Lung (tissue), 11 donors: ENCODE measurements at regions not wholly inside any gene's neighbourhood (a gene's known extent, or its start where the extent isn't known, plus 50 kb on each side); places are given as distances from the start of the nearest gene placed in this dataset.

ENCODE experiments used
- ATAC-seq: fragments of 200-7000 bp; cut with Tn5 transposase; one replicate; pipeline ENCODE4 v1.9.1; 2020; ENCODE audit warnings: moderate number of reproducible peaks; ENCODE audit not compliant: insufficient read depth, low FRiP score
- DNase-seq, 3 donors: peaks; one replicate each; pipeline ENCODE4 v3.0.0-alpha.2; 2013 to 2017
- H3K27ac ChIP-seq, 2 donors: one replicate each; pipeline ENCODE4 v1.5.1; 2013; ENCODE audit warnings: mild to moderate bottlenecking in 2 of 2, moderate library complexity in 2 of 2, control low read depth in 1 of 2, inconsistent platforms in 1 of 2, low read depth in 1 of 2, low read length in 1 of 2
- H3K27me3 ChIP-seq, 3 donors: one replicate each; pipeline ENCODE4 v1.5.1; 2013; ENCODE audit warnings: low read length in 2 of 3; ENCODE audit not compliant: control insufficient read depth in 3 of 3, insufficient read depth in 3 of 3
- H3K36me3 ChIP-seq, 4 donors: one replicate each; pipeline ENCODE4 v1.5.1; 2013; ENCODE audit warnings: low read length in 4 of 4, mild to moderate bottlenecking in 1 of 4, moderate library complexity in 1 of 4; ENCODE audit not compliant: control insufficient read depth in 4 of 4, insufficient read depth in 4 of 4
- H3K4me1 ChIP-seq, 5 donors: one replicate each; pipeline ENCODE4 v1.5.1; 2013; ENCODE audit warnings: low read length in 5 of 5, mild to moderate bottlenecking in 2 of 5, moderate library complexity in 1 of 5; ENCODE audit not compliant: control insufficient read depth in 5 of 5, insufficient read depth in 5 of 5
- H3K4me3 ChIP-seq: one replicate; pipeline ENCODE4 v1.5.1; 2013; ENCODE audit warnings: mild to moderate bottlenecking, control low read depth, moderate library complexity
- H3K9ac ChIP-seq, 2 donors: one replicate each; pipeline ENCODE4 v1.5.1; 2013; ENCODE audit warnings: low read length in 2 of 2, control low read depth in 1 of 2; ENCODE audit not compliant: insufficient read depth in 1 of 2
- H3K9me3 ChIP-seq, 4 donors: one replicate each; pipeline ENCODE4 v1.5.1; 2013; ENCODE audit warnings: low read length in 3 of 4, mild to moderate bottlenecking in 1 of 4, moderate library complexity in 1 of 4; ENCODE audit not compliant: control insufficient read depth in 4 of 4, insufficient read depth in 3 of 4
- WGBS, 2 donors: extraction: QIAGEN DNeasy Blood & Tissue Kit; methylation state at CpG; one replicate each; pipeline ENCODE4 v1.1.7; 2013; 5-methylcytosine and 5-hydroxymethylcytosine counted together
- TF ChIP-seq, protein P1 (sequence below): IDR thresholded peaks from 2 replicates; pipeline ENCODE4 v1.5.1; 2012; ENCODE audit warnings: mild to moderate bottlenecking; ENCODE audit errors: control extremely low read depth, extremely low read depth
- donor health status: control.
- donor health status: control.
- donor health status: Bipolar disorder and iron deficiency.
- donor health status: healthy.
- donor health status: DM: yes; HTN: yes; CAD: no.

DNA sequence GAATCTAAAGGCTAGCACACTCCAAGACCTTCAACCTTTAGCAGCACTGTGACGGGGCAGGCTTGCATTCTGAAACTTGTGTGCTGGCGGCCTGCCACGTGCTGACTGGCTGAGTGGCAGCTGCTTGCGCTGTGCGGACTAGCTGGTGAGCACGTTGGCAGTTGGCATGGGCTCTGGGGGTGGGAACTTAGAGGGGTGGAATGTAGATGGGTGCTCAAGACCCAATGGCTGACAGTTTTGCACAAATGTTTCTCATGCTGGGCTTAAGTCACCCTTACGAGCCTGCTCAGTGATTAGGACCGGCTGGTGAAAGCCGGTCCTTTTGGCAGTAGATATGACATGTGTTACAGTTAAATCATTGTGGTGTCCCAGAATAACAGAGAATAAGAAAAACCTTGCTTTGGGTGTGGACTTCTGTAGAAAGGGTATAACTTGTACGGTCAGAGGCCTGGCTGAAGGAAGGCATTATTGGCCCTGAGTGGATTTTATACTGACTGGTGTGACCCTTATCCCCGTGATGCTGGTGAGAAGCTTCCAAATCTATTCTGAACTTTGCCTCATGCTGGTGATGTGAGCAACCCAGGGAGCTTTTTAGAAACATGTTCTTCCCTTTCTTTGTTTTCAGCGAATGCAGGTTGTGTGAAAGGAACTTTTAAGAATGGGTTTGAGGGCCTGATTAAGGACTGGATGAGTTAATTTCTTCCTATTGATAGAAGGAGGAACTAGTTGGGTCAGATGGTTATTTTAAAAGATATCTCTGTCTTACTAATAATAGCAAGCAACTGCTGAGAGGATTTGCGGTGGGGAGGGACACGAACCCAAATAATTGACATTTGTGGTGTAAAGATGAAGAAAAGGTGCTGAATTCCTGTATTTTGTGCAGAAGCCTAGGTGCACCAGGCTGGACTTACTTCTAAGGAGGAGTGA lies 107.4 kb upstream of the SLC4A4 start:
- H3K27me3 ChIP-seq: no peaks in the 10 kb centered on the region
- ATAC-seq (peak; percentile 75), DNase-seq (peak; percentile 92 to 94 (median 93))
- H3K27ac ChIP-seq: peak overlapping the region; percentile 15 to 84
- TF ChIP-seq, protein P1, sequence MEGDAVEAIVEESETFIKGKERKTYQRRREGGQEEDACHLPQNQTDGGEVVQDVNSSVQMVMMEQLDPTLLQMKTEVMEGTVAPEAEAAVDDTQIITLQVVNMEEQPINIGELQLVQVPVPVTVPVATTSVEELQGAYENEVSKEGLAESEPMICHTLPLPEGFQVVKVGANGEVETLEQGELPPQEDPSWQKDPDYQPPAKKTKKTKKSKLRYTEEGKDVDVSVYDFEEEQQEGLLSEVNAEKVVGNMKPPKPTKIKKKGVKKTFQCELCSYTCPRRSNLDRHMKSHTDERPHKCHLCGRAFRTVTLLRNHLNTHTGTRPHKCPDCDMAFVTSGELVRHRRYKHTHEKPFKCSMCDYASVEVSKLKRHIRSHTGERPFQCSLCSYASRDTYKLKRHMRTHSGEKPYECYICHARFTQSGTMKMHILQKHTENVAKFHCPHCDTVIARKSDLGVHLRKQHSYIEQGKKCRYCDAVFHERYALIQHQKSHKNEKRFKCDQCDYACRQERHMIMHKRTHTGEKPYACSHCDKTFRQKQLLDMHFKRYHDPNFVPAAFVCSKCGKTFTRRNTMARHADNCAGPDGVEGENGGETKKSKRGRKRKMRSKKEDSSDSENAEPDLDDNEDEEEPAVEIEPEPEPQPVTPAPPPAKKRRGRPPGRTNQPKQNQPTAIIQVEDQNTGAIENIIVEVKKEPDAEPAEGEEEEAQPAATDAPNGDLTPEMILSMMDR: no peak
- WGBS, 2 donors: 53 to 71% methylated on average over 14 of the region's 14 CpGs
- peak overlapping the region in 1 of 2 donors; percentile 40 for H3K9ac ChIP-seq
- H3K36me3 ChIP-seq: no peaks in the 10 kb centered on the region
- no peaks in the 10 kb centered on the region for H3K9me3 ChIP-seq
- peaks cover 4 to 67% (median 42%) of the 10 kb centered on the region in 5 donors for H3K4me1 ChIP-seq
- no peak overlapping the region for H3K4me3 ChIP-seq

DNA sequence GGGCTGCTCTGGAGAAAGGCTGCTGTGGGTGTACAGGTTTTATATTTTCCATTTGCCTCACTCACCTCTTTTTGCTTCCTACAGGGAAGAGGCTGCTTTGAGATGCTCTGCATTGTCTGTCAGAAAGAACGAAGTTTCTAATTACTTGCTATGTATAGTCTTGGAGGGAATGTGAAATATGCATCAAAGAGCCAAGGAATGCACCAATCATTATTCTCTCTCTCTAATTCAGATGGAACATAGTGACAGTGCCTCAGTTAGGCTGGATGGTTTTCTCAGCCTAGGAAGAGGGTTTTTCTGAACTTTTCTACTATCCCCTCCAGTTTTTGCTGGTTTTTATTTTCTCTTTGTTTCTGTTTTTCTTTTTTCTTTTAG lies 106.8 kb upstream of the SLC4A4 start:
- ATAC-seq (no peak), DNase-seq (no peak)
- Histone ChIP-seq H3K27me3 (no peaks in the 10 kb centered on the region), H3K4me3 (no peak overlapping the region), H3K9me3 (no peaks in the 10 kb centered on the region), H3K9ac (no peak overlapping the region), H3K4me1 (peaks cover 4 to 73% (median 42%) of the 10 kb centered on the region in 5 donors), H3K36me3 (no peaks in the 10 kb centered on the region), H3K27ac (peak overlapping the region in 1 of 2 donors; percentile 84)
- 66 to 77% methylated on average over 1 of the region's 1 CpG for WGBS, 2 donors
- TF ChIP-seq, protein P1: no peak

DNA sequence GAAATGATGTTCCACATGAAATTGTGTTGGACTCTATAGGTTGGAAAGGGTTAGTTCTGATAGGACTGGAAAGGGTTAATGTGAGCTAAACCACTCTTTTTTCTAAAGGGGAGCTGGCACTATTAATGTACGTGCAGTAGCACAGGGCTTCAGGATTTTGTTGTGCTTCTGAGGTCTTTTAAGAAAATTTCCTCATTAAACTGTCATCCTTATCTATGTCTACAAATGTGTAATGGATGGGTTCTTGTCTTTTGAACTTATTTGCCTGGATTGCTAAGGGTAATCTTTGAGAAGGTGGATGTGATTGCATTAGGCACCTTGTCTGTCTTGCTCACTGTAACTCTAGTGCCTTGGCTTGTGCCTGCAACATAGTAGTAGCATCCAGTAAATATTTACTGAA lies 106.0 kb upstream of the SLC4A4 start:
- no peaks in the 10 kb centered on the region for H3K36me3 ChIP-seq
- no peak overlapping the region for H3K9ac ChIP-seq
- no peaks in the 10 kb centered on the region for H3K27me3 ChIP-seq
- 58 to 73% methylated on average over 1 of the region's 1 CpG for WGBS, 2 donors
- ATAC-seq (no peak), DNase-seq (no peak)
- H3K4me3 ChIP-seq: no peak overlapping the region
- H3K27ac ChIP-seq: peak overlapping the region in 1 of 2 donors; percentile 61
- TF ChIP-seq, protein P1: no peak
- peaks cover 4 to 76% (median 42%) of the 10 kb centered on the region in 5 donors for H3K4me1 ChIP-seq
- H3K9me3 ChIP-seq: no peaks in the 10 kb centered on the region
